Activated T-cell treated with anti-CD3 and anti-CD28 coated beads for 48 hours (primary cell): ENCODE measurements at regions not wholly inside any gene's neighbourhood (a gene's known extent, or its start where the extent isn't known, plus 50 kb on each side); places are given as distances from the start of the nearest gene placed in this dataset.

Experiments used
- DNase-seq: peaks from one replicate; pipeline ENCODE4 v3.0.0-alpha.2; 2020; ENCODE audit warnings: low read depth

DNA sequence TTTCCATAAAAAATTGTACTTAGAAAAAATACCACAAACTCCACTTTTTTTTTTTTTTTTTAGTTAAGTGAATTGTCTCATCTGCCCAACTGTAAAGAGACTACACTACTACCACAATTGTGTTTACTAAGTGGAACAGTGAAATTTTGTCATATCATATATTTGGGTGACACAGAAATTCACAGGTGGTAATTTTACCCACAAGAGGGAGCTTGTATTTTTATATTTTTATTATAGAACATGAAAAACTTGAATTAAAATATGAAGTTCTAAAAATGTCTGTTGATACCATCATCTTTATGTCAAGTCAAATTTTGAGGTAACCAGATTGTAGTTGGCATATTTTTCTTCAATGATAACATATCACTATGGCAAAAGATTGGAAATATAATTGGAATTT is 329.4 kb upstream of the SOX5 start:
- DNase-seq: no peak

DNA sequence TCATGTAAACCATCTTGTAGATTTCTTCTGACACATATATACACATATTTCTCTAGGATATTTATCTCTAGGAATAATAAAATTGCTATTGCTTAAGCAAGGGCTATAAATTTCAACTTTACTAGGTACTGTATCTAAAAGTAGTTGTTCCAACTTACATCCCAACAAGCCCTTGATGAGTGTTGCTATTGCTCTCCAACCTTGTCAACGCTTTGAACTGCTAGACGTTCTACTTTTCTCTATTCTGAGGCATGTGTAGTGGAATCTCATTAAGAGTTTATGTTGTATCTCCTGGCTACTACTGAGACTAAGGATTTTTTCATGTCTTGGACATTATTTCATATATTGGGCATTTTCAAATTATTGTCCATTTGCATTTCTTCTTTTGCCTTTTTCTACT is 321.5 kb upstream of the SOX5 start:
- no peak for DNase-seq

DNA sequence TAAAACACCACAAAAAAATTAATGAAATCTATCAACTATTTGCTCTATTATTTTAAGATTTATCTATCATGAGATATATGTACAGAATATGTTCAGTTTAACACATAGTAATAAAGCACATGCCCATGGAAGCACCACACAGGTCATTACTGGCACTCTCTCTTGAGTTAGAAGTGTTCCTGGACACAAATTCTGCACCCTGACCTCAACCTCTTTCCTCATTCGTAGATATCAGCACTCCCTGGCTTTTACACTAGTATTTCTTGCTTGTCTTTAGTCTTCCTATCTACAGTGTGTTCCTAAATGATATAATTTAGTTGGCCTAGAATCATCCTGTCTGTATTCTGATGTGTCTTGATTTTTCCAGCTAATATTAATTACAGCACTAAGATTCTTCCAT is 321.0 kb upstream of the SOX5 start:
- no peak for DNase-seq

DNA sequence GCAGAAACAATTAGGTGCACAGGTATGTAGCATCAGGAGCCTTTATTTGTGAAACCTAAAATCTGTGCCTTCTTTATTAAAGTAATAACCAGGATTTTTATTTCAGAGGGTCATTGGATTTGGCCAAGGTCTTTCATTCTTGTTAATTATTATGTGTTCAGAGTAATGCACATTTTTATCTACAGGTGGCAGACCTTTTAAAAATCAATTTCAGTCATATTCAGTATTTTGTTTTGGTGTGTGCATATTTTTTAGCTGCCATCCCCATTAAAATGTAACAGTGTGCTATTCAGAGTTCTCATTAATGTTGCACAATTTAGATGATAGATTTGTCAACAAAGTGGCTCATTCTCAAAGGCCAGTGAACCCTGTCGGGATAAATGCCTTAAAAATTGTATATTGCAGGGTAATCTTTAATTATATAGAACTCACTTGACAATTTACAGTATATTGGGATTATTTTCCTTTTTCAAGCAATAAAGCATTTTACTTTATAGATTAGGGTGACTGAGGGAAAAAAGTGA is 319.3 kb upstream of the SOX5 start:
- DNase-seq: no peak

DNA sequence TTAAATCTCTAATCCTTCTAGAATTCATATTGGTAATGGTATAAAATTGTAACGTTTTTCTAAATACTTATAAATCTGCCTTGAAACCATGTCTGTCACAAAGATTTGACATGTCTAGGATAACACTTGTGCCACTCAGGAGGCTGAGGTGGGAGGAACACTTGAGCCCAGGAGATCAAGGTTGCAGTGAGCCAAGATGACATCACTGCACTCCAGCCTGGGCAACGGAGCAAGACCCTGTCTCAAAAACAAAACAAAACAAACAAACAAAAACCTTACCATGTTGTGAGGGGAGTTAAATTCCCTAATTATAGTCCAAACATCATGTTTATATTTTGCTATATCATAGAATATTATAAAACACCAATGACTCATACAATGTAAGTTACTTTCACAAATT is 317.5 kb upstream of the SOX5 start:
- no peak for DNase-seq

DNA sequence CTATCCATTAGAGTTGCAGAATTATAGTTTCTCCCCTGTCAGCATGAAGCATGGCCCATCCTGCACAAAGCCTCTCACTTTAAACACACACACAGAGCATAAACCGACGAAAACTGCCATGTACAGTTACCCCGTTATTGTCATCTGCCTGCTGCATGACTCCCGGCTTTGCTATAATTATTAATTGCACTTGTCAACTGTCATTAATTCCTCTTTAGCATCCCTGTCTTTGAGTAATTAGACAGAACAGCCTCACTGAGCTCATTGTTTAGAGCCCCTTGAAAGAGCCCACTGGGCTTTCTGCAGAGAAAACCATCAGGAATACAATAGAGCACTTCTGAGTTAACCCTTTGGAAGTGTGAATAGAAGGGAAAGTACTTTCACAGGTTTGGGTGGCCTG is 307.2 kb upstream of the SOX5 start:
- no peak for DNase-seq

DNA sequence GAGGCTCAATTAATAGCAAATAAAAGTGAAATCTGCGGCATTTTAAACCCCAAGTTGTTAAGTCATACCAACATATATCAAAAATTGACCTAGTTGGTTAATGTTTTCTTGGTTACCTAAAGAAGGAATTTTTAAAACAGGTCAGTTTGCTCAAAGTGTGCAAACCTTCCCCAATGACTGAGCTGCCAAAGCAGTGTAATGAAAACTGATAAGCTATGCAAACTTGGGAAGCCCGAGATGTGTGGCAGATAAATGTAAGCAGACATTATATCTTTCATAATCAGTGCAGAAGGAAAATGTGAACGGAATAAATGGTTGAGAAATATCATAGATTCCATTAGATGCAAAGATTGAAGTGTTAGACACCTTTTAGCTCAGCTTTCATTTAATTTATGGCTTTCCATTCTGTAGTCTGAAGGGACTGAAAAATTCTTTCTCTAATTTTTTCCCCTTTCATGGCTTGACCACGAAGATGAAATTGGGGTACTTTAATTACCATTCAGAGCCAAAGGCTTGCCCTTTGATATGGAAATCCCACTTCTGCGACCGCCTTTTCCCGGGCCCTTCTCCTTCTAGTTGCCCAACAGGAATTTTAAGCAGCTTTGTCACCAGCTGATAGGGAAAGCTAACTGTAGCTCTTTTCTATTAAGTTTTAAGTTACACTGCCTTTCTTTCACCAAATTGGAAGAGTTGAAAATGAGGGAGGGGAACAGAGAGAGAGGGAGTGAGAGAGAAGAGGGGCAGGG is 306.6 kb upstream of the SOX5 start:
- DNase-seq: no peak

DNA sequence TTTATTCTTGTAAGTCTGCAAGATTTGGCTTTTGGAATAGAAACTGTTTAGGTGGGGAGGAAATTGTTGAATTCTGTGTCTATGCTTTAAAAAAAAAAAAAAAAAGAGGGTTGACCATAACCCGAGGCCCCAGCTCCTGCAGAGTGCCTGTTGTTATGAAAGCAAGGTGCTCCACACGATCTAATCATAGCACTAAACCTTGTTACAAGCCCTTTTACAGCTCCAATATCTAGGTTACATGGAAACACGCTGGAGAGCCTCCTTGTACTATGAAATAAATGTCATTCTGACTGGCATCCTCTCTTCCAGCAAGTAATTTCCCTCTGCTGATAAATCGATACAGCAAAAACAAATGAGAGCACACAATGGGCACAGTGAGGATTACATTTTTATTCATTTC is 303.1 kb upstream of the SOX5 start:
- no peak for DNase-seq

DNA sequence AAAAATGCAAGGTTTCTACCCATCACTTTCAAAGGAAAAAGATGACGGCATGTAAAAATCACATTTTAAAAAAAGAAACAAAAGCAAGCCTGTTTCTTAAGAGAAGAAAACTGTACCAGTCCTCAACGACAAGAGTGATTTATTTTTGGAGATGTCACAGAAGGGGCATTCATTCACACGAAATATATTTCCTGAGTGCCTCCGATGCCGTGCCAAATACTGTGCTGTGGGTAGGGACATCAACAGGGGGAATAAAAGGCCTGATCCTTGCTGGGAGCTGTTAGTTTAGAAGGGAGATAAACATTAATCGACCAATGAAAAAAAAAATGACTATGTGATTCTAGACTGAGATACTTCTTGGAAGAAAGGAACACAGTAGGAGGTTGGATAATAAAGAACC is 297.5 kb upstream of the SOX5 start:
- DNase-seq: no peak

DNA sequence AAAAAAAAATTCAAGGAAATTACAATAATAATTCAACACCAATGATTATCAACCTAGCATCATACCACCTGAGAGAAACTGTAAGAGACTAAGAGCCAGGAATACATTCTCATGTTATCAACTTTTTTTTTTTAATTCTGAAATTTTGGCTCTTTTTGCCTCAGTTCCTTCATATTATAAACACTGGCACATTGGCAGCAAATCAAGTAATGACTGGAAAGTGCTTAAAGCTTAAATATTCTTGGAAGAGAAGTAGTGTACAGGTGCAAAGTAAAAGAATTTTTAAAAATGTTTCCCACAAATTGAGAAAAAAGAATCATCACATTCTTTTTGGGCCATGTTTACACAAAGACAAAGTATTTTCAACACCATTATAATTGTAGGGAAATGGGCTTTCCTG is 296.9 kb upstream of the SOX5 start:
- no peak for DNase-seq

DNA sequence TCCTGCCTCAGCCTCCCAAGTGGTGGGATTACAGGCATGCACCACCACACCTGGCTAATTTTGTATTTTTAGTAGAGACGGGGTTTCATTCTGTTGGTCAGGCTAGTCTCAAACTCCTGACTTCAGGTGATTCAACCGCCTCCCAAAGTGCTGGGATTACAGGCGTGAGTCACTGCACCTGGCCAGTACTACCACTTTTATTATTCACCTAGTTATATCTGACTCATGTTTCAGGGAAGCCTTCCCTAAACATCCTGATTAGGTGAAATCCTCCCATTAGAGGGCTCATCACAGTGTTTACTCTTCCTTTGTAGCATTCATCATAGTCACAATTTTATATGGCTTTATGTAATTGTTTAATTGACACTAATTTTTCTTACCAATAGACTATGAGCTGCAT is 295.3 kb upstream of the SOX5 start:
- DNase-seq: no peak

DNA sequence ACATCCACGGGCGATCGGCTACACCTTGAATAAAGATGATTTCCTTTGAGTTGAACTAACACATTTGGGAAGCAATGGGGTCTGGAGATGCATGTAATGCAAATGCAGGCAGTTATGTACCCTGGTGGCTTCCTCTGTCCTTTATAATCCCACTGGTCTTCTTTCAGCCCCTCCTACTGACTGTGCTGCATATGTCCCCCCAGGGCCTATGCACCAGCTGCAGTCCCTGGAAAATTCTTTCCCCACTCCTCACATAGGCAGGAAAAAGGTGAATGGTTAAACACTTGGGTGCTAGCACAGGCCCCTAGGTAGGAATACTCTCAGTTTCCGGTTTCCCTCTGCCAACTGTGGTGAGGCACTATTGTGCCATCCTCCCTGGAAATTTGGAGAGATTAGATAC is 294.8 kb upstream of the SOX5 start:
- DNase-seq: no peak

DNA sequence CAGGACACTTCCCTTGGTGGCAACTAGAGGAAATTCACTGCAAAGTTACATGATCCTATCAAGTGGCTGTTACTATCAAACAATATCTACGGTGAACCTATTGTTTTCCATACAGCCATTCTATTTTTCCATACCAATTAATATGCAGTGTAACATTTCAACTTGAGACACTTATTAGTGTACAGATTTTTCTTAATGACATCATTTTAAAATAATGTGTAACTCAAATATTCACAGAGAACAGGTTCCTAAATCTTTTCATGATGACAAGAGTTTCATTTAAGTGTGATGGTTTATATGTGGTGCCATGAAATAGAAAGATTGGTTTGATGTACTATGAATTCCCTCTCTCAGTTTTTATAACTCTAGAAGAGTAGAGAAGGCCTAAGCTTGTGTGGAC is 291.2 kb upstream of the SOX5 start:
- no peak for DNase-seq

DNA sequence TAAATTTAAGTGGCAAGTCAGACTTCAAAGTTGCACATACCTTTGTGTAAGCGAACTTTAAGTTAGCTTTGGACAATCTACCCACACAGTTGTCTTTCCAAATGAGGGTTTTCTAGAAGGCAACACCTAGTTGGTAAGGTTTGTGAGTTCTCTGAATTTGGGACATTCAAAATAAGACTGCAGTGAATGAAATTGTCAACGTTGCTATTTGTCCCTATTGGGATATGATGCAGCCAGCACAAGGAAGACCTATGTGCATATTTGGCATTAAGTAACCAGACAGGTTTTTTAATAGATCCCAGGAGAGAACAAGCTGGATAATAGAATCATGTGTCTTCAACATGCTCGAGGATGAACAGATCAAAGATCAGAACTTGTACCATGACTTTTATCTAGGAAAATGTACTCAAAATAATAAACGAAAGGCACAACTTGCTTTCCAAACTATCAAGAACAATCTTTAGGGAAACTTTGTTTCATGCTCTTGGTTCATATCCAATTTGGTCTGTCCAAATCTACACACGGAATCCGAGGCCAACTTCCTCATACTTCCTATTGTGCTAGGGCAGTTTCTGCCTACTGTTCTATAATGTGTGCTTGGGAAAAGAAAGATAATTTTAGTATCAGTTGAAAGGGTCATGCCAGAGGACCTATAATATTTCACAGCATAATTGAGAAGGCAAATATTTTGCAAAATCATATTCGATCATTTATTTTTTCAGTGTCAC is 284.2 kb upstream of the SOX5 start:
- DNase-seq: no peak

DNA sequence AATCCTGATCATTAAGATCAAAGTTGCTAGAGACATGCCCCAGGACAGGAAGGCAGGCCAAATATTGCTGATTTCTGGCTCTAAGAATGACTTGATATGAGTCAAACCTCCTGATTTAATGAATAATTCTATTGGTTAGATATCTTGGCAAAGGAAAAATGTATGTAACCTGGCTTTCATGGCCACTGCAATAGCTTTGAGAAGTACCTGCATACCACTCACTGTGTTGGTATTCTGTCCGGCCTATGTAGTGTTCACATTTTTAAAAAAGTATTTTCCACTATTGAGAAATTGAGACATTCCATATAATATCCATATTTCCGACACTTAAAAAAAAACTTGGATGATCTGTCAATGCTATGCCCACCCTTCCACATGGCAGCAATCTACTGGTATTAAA is 283.1 kb upstream of the SOX5 start:
- no peak for DNase-seq

DNA sequence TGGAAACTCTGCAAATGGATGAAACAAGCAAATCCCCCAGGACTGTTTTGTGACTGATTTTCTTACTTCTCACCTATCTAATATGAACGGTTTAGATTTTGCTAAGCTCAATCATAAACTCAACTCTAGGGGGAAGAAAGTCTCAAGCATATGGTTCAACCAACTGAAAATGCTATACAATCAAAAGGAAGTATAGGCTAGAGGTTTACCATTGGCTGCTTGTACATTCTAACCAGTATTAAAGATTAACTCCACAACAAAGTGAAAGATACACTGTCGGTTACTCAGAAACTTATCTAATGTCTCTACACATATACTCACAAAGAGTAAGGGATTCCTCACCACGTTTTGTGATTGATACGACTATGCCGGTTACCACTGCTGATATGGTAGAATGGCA is 281.8 kb upstream of the SOX5 start:
- no peak for DNase-seq

DNA sequence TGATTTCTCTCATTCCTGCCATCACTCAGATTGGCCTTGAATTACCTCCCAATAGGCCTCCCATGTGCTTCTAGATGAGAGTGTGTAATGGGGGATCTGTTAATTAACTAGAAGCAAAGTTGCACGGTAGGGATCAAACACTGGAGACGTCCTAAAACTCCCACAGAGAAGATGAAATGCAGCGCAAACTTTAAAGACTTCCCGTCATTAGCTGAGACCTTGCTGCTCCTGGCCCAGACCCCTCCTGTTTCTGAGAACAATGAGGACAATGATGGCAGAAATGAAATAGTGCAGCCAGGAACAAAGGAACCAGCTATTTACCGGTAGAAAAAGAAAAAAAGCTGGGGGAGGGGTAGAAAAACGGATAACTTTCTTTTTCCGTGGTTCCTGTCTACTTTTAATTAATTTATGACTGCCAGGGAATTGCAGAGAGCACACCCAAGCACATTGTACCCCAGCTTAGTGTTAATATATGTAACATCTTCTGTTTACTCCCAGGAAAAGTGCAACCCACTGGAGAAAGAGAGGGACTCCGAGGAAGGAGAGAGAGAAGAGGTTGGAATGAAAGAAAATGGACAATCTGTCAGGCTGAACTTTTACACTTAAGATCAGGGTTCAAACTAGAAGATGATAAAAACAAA is 280.7 kb upstream of the SOX5 start:
- DNase-seq: no peak

DNA sequence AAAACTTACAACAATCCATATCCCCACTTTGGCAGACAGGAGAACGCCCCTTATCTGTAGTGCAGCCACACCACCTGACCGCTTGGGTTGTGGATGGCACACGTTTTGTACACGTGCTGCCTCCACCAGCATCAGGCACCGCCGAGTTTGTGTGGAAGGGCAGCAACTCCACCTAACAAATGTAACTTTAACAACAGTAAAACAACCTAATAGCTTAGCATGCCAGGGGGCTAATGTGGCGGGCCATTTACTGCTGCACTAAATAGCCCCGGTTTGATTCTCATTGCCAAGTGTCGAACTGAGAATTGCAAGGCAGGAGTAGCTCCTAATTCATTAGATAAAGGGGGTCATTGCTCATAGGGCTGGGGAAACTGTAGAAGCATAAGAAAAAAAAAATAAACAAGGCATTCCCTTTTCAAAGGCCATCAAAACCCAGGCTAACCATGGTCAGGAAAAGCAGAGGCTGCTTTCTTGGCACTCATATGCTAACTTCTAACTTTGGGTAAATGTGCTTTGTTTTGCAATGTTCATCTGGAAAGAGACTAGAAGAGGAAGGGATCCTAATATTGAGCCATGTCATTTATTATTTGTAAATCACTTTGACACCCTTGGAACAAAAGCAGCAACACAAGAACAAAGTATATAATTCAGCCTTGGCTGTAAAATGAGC is 279.7 kb upstream of the SOX5 start:
- no peak for DNase-seq

DNA sequence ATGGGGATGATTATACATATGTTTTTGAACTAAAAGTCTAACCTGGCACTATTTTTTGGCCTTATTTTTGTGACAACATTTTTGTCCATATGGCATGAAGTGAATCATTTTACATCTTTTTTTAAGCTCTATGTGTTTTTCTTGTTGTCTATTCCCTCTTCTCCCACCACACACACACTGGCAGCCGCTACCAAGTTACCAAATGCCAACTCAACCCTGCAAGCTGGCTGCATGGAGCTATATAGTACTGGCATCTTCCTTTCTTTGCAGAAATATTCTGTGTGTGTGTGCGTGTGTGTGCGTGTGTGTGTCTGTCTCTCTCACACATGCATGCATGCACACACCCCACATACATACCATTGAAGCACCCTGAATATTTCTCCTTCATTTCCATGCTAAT is 278.9 kb upstream of the SOX5 start:
- DNase-seq: no peak

DNA sequence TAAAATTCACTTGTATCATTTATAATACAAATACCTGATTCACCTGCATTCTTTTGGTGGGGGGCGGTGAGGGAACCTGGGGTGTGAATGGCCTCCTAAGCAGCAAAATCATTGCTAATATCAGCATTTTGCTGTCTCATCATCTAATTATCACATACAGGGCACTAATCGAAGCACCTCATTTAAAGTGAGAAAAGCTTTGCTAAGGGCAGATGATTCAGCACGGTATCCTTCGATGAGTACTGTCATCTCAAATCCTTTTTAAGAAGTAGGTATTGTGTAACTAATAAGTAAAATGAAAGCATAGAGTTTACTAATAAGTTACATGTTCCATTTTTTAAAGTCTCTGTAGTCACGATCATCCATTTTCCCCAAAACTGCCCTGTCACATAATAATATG is 278.1 kb upstream of the SOX5 start:
- no peak for DNase-seq

DNA sequence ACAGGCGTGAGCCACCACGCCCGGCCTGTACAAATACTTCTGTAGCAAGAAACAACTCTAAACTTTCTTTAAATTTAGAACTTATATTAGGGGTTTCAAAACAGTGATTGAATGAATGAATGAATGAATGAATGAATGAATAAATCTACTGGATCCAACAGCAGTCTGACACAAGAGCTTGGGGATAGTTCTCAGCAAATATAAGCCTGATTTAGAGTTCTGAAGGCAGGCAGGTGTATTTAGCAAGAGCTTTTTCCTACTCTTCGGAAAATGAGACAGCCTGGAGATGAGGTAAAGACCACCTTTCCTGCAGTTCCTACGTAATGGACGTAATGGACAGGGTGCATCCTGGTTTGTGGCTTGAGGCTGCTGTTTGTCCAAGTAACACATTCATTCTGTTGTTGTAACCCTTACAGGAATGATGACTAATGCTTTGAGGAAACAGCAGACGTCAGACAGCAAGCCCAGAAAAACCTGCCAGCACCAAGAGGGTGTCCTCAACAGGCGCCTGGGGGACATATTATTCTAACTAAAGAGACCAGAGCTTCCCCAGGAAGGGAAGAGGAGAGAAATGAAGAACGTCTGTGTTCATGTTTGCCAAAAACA is 277.4 kb upstream of the SOX5 start:
- no peak for DNase-seq

DNA sequence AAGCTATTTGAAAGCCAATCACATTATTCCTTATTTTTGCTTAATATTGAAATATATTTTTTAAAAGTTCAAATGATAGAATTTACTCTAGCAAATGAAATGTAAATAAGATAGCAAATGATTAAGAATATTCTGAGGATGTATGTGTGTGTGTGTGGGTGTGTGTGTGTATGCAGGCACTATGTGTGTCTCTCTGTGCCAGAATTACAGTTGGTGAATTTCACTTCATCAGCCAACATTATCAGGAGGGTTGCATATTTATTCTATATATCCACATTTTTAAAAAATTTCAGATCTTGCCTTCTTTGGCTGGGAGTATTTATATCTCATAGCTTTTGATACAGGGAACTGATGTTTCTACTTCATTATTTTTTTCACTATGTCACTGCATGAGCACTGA is 274.9 kb upstream of the SOX5 start:
- DNase-seq: no peak
